HG03196 (cell line): ENCODE measurements at regions not wholly inside any gene's neighbourhood (a gene's known extent, or its start where the extent isn't known, plus 50 kb on each side); places are given as distances from the start of the nearest gene placed in this dataset.

ENCODE experiments used
- ATAC-seq: cut with Tn5 transposase; IDR thresholded peaks from one replicate; pipeline ENCODE4 v1.9.1; 2021; ENCODE audit not compliant: unreplicated experiment

DNA sequence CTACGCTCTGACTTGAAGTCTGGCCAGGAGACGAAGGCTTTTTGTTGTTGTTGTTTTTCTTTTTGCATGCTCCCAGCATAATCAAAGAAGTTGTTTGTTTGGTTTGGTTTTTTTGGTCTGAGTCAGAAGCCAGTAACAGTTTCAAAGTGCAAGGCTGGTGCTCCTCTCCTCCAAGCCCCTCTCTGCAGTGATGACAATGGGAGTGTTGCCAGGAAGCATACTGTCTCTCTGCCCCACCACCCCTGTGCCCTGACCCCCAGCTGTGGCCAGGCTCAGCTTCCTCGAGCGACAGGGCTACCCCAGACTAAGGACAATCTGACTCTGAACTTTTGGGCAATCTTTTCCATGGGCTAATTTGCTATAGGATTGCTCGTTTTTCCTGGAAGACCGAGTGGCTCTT is 173.8 kb upstream of the PITX1 start:
- ATAC-seq: no peak

GRCh38 chr5:135206862-135207261 is 172.8 kb upstream of the PITX1 start:
- ATAC-seq: no peak

DNA sequence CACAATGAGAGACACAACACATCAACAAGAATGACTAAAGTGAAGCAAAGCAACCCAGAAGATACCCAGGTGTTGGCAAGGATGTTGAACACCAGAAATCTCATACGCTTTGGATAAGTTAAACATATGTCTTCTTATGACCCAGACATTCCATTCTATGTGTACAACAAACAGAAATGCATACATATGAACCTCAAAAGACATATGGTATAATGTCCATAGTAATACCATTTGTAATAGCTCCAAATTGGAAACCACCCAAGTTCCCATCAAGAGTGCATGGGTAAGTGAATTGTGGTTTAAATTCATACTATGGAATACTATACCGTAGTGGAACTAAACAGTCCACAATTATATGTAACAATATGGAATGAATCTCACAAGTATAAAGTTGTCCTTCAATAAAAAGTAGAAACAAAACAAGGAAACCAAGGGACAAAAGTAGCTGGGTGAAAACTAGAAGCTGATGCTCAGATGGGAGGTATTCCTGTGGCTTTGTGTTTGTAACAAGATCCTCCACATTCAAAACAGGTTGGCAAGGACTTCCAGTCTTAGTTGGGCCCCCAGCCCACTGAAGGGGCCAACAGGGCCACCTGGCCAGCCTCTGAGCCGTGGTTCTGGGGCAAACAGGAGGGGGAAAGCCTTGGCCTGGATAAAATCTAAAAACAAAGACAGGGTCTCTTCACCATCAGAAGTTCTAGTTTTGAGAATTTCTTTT is 171.8 kb upstream of the PITX1 start:
- no peak for ATAC-seq

DNA sequence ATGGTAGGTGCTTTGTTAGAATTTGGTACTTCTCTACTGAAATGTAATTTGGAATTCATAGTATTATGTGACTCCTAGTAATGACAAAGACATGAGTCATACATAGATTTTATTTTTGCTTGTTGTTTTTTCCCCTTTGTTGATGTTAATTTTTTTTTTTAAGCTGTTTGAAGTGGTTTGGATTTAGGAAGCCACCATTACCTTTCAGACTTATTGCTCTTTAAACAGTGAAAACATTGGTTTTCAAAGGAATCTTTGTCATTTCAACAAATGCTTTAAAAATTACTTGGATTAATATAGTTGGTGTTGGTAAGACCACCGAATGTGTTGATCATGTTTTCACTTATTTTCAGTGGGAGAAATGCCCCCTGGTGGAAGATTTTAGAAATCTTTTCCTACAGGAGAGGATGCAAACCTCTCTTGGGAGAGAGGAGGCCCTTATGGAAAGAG is 170.1 kb upstream of the PITX1 start:
- no peak for ATAC-seq

DNA sequence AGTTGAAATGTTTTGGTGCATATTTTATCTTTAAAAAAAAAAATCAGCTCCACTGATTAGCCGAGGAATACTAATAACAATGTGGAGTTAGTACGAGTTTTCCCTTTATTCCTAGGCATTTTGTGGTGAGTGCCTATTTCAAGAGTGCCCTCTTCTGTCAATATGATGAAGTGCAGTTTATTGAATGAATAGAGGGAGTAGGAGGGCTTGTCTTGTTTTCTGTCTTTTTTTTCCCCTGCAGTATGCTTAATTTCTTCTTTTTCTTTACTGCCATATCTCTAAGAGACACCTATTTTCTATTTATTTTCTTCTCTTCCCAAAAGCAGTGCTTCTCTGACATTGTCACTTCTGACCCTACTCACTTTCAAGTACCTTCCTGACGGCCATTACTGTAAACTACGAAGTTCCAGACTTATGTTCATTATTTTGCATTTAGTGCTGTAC is 169.6 kb upstream of the PITX1 start:
- no peak for ATAC-seq

GRCh38 chr5:135203019-135203418 is 169.0 kb upstream of the PITX1 start:
- no peak for ATAC-seq

GRCh38 chr5:135199919-135200318 is 165.9 kb upstream of the PITX1 start:
- no peak for ATAC-seq

DNA sequence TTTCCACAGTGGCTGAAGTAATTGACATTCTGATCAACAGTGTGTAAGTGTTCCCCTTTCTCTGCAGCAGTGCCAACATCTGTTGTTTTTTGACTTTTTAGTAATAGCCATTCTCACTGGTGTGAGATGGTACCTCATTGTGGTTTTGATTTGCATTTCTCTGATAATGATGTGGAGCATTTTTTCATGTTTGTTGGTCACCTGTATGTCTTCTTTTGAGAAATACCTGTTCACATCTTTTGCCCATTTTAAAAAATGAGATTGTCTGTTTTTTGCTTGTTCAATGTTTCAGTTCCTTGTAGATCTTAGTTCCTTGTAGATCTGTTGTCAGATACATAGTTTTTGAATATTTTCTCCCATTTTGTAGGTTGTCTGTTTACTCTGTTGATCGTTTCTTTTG is 162.5 kb upstream of the PITX1 start:
- ATAC-seq: no peak

GRCh38 chr5:135195270-135195608 is 161.2 kb upstream of the PITX1 start:
- ATAC-seq: no peak

- no peak for ATAC-seq
These were observed 160.7 kb upstream of the PITX1 start for GRCh38 chr5:135194573-135195269.

DNA sequence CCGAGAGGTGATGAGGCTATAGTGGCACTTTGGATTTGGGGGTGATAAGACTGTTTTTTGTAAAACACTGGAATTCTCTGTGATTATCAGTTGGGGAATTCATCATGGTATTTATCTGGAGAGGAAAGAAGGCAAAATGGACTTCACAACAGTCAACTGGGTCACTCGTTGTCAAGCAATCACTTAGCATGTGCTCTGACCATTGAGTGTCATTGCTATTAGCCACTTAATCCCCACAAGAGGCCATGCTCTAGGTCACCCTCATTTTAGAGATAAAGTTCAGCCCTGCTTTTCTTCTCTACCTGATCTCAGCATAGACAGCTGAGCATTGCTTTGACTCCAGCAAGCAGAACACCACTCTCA is 160.1 kb upstream of the PITX1 start:
- no peak for ATAC-seq

DNA sequence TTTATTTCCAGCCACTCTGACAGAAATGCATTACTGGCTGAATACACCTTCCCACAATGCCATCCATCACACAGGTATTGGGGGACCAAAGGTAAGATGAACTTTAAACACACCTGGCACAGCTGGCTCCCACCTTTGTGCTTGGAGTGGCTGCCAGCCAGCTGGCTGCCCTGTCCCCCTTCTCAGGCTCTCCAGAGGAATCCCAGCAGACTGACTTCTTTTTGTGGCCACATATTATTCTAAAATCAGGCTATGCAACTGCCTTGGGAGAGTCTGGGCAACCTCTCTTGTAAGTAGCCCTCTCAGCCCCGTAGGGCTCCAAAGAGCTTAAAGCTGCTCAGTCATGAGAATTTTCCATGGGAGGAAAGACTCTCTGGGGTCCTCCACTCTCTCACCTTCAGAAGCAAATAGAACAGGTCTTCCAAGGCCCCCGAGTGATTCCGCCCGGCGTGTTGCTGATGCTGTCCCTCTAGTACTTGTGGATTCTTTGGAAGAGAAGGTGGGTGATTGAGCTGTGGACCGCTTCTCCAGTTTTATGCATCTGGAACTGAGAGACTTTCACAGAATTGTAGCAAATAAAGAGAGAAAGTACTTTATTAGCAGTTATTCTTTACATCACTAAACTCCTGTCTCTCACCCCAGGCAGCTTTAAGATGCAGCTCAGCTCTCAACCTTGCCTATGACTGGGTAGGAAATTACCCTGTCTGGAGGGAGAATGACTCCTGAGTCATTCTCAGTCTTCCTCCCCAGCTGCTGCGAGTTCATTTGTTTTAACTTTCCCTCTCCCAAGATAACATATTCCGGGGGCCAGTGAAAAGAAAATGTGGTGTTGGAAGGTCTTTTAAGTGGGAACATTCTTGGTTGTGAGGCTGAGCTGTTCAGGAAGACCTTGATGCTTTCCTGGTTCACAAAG is 159.4 kb upstream of the PITX1 start:
- ATAC-seq: no peak

DNA sequence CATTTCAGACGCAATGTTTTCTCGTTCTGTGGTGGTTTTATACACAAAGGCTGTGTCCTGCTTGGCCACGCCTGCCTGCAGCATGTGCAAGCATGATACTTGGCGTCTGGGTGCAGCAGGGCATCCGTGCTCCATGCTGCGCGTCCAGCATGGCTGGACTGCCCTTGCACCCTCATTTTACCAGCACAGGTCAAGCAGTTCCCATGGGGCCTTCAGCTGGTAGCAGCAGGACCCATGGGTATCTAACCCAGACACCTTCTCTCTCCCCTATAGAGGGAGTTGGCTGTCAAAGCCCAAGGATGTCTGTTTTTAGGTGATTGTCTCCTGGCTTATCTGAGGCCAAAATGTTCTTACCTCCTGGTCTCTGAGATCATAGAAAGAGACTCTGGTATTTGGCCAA is 158.3 kb upstream of the PITX1 start:
- no peak for ATAC-seq

DNA sequence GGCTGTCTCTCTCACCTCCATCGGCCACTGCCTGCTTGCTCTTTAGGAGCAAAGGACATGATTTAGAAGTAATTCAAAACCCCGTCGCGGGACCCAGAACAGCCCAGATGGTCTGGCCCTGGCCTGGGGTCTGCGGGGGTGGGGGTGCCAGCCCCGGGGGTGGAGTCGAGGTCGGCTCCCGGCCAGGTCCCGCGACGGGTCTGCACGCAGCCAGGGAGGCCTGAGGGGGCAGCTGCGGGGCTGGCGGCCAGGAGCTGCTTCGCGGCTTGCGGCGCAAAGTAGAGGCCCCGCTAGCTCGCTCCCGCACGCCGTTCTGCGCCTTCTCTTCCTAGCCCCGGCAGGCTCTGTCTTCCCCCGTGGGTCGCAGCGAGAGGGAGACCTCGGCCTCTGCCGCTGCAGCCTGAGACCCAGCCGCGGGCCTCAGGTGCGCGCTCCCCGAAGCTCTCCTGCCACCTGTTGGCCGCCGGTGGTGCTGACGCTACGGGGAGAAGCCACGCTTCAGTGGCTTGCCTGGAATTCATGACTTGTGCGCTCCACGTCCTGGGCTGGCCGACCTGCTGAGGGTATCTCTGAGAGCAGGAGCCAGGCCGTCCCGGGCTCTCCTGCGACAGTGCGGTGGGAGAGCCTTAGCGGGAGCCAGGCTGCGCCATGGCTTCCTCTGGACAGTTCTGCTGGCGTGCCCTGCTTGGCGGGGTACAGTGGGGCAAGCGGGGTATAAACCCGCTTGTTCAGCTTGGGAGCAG is 157.2 kb upstream of the PITX1 start:
- ATAC-seq: peak; percentile 77

GRCh38 chr5:135190416-135191083 is 156.5 kb upstream of the PITX1 start:
- ATAC-seq: no peak

GRCh38 chr5:135189024-135189423 is 155.0 kb upstream of the PITX1 start:
- ATAC-seq: no peak

GRCh38 chr5:135188233-135188914 is 154.3 kb upstream of the PITX1 start:
- ATAC-seq: no peak

GRCh38 chr5:135186662-135187522 is 152.9 kb upstream of the PITX1 start:
- no peak for ATAC-seq

DNA sequence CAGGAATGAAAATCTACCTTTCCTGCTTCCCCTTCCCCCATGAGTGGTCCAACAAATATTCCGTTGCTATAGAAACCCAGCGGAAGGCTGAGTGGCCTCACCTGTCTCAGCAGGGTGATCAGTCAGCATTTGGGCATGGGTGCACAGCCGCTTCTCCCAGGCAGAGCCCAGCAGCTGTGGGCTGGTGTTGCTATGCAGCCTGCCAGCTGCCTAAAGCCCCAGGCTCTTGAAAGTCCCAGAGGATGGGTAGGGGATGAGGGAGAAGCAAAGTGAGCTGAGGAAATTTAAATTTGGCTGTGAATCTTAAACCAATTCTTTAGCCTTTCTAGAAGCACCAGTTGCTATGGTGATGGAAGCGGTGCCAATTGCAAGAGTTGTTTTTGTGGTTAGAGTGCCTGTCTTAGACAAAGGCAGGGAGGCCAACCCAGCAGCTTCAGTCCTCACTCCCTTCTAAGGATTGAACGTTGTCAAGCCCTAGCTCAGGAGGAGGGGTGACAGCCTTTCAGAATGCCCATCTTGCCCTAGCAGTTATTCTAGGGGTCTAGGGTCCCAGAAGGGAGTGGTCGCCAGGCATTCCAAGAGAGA is 151.5 kb upstream of the PITX1 start:
- ATAC-seq: no peak
